Neural cell (in vitro differentiated cells): ENCODE measurements at regions not wholly inside any gene's neighbourhood (a gene's known extent, or its start where the extent isn't known, plus 50 kb on each side); places are given as distances from the start of the nearest gene placed in this dataset.

ENCODE experiments used
- H2AFZ ChIP-seq: fragments of 200-600, 300-800 bp; sonication (generic), shearing (Covaris generic); 2 replicates; pipeline ENCODE4 v1.6.0; 2014; ENCODE audit warnings: low read depth, mild to moderate bottlenecking, antibody characterized with exemption, low read length, moderate library complexity
- H3F3A ChIP-seq: fragments of 200-600 bp; shearing (Covaris generic); 2 replicates; pipeline ENCODE4 v1.6.1; 2016; ENCODE audit warnings: mild to moderate bottlenecking, moderate library complexity, mixed read lengths, antibody characterized with exemption, low read length; ENCODE audit not compliant: insufficient read depth, poor library complexity, severe bottlenecking
- H3K27ac ChIP-seq: fragments of 200-600, 300-800 bp; sonication (generic), shearing (Covaris generic); 2 replicates; pipeline ENCODE4 v1.5.1; 2014; ENCODE audit warnings: mild to moderate bottlenecking, low read length, moderate library complexity
- H3K27me3 ChIP-seq: fragments of 300-800, 200-600 bp; sonication (generic), shearing (Covaris generic); 2 replicates; pipeline ENCODE4 v1.6.0; 2014; ENCODE audit warnings: mild to moderate bottlenecking, low read depth, low read length, moderate library complexity; ENCODE audit not compliant: insufficient read depth
- H3K36me3 ChIP-seq: fragments of 300-800, 200-600 bp; sonication (generic), shearing (Covaris generic); 2 replicates; pipeline ENCODE4 v1.5.1; 2014; ENCODE audit warnings: mild to moderate bottlenecking, antibody characterized with exemption, low read length, moderate library complexity; ENCODE audit not compliant: insufficient read depth
- H3K4me2 ChIP-seq: fragments of 300-800, 200-600 bp; sonication (generic), shearing (Covaris generic); 2 replicates; pipeline ENCODE4 v1.6.0; 2014; ENCODE audit warnings: mild to moderate bottlenecking, low read length
- H3K4me3 ChIP-seq: fragments of 300-800, 200-600 bp; sonication (generic), shearing (Covaris generic); 2 replicates; pipeline ENCODE4 v1.5.1; 2014; ENCODE audit warnings: mild to moderate bottlenecking, low read length, moderate library complexity
- H3K79me2 ChIP-seq: fragments of 200-600 bp; shearing (Covaris generic); replicated peaks from 2 replicates; pipeline ENCODE4 v1.6.0; 2014; ENCODE audit warnings: mild to moderate bottlenecking, low read length, moderate library complexity; ENCODE audit not compliant: insufficient read depth
- H3K9ac ChIP-seq: fragments of 300-800, 200-600 bp; sonication (generic), shearing (Covaris generic); 2 replicates; pipeline ENCODE4 v1.6.1; 2016; ENCODE audit warnings: mild to moderate bottlenecking, low read length, mixed read lengths
- H3K9me2 ChIP-seq: fragments of 200-600 bp; shearing (Covaris generic); 2 replicates; pipeline ENCODE4 v1.6.1; 2016; ENCODE audit warnings: mild to moderate bottlenecking, low read length, mixed read lengths; ENCODE audit not compliant: insufficient read depth
- H3K9me3 ChIP-seq: fragments of 200-600, 300-800 bp; sonication (generic), shearing (Covaris generic); 2 replicates; pipeline ENCODE4 v1.6.1; 2016; ENCODE audit warnings: mild to moderate bottlenecking, mixed run types, low read length, moderate library complexity, mixed read lengths
- H4K20me1 ChIP-seq: fragments of 200-600 bp; shearing (Covaris generic); 2 replicates; pipeline ENCODE4 v1.6.1; 2016; ENCODE audit warnings: mild to moderate bottlenecking, mixed run types; ENCODE audit not compliant: insufficient read depth
- EP300 ChIP-seq: fragments of 450-650 bp; conservative IDR thresholded peaks from 2 replicates; pipeline ENCODE4 v1.6.1; 2014; ENCODE audit warnings: antibody characterized with exemption, mild to moderate bottlenecking, moderate library complexity; ENCODE audit not compliant: poor library complexity, severe bottlenecking
- EZH2 ChIP-seq: fragments of 200-600, 300-800 bp; shearing (Covaris generic), sonication (generic); IDR thresholded peaks from 2 replicates; pipeline ENCODE4 v1.6.1; 2014; ENCODE audit warnings: antibody characterized with exemption, low read length, borderline replicate concordance, mild to moderate bottlenecking; ENCODE audit not compliant: insufficient read depth, poor library complexity, severe bottlenecking
- MXI1 ChIP-seq: fragments of 450-650 bp; conservative IDR thresholded peaks from 2 replicates; pipeline ENCODE4 v1.6.1; 2014; ENCODE audit warnings: antibody characterized with exemption, mild to moderate bottlenecking; ENCODE audit not compliant: poor library complexity, severe bottlenecking
- POLR2AphosphoS5 ChIP-seq: IDR thresholded peaks from 2 replicates; pipeline ENCODE4 v1.6.1; 2012
- RAD21 ChIP-seq: fragments of 450-650 bp; conservative IDR thresholded peaks from 2 replicates; pipeline ENCODE4 v1.6.1; 2014; ENCODE audit warnings: antibody characterized with exemption, mild to moderate bottlenecking, moderate library complexity
- REST ChIP-seq: IDR thresholded peaks from 2 replicates; pipeline ENCODE4 v1.6.1; 2012; ENCODE audit warnings: borderline replicate concordance
- SMC3 ChIP-seq: fragments of 450-650 bp; conservative IDR thresholded peaks from 2 replicates; pipeline ENCODE4 v1.6.1; 2014; ENCODE audit warnings: antibody characterized with exemption, mild to moderate bottlenecking, moderate library complexity; ENCODE audit not compliant: poor library complexity
- TAF1 ChIP-seq: IDR thresholded peaks from 2 replicates; pipeline ENCODE4 v1.6.1; 2012; ENCODE audit warnings: low read depth
- TF ChIP-seq, protein P1 (sequence below): fragments of 450-650 bp; IDR thresholded peaks from 2 replicates; pipeline ENCODE4 v1.5.1; 2014; ENCODE audit warnings: antibody characterized with exemption, mild to moderate bottlenecking, moderate library complexity; ENCODE audit not compliant: poor library complexity, severe bottlenecking

DNA sequence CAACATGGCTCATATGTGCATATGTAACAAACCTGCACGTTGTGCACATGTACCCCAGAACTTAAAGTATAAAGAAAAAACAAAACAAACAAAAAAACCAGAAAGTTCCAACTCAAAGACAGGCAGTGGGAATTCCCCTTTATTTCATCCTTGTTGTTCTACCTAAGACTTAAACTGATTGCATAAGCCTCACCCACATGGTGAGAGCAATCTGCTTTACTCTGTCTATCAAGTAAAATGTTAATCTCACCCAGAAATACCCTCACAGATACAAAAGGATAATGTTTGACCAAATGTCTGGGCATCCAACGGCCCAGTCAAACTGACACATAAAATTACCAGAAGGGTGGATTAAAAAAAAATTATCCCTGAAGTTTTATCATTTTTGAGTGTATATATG is 190.9 kb upstream of the PLSCR5 start:
- no peak overlapping the region for H3K4me2 ChIP-seq
- H3K27ac ChIP-seq = no peak overlapping the region
- H3K79me2 ChIP-seq = no peaks in the 10 kb centered on the region
- no peaks in the 10 kb centered on the region for H3K27me3 ChIP-seq
- no peaks in the 10 kb centered on the region for H4K20me1 ChIP-seq
- no peak overlapping the region for H3K9ac ChIP-seq
- H3K9me2 ChIP-seq = no peaks in the 10 kb centered on the region
- no peaks in the 10 kb centered on the region for H3K36me3 ChIP-seq
- no peaks in the 10 kb centered on the region for H3K9me3 ChIP-seq
- no peak overlapping the region for H2AFZ ChIP-seq
- no peak for TF ChIP-seq SMC3
- TF ChIP-seq, protein P1, sequence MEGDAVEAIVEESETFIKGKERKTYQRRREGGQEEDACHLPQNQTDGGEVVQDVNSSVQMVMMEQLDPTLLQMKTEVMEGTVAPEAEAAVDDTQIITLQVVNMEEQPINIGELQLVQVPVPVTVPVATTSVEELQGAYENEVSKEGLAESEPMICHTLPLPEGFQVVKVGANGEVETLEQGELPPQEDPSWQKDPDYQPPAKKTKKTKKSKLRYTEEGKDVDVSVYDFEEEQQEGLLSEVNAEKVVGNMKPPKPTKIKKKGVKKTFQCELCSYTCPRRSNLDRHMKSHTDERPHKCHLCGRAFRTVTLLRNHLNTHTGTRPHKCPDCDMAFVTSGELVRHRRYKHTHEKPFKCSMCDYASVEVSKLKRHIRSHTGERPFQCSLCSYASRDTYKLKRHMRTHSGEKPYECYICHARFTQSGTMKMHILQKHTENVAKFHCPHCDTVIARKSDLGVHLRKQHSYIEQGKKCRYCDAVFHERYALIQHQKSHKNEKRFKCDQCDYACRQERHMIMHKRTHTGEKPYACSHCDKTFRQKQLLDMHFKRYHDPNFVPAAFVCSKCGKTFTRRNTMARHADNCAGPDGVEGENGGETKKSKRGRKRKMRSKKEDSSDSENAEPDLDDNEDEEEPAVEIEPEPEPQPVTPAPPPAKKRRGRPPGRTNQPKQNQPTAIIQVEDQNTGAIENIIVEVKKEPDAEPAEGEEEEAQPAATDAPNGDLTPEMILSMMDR = no peak
- no peak for TF ChIP-seq REST
- TF ChIP-seq EP300 = no peak
- TF ChIP-seq EZH2 = no peak
- no peak for TF ChIP-seq RAD21
- TF ChIP-seq POLR2AphosphoS5 = no peak
- TF ChIP-seq MXI1 = no peak
- no peak for TF ChIP-seq TAF1
- no peaks in the 10 kb centered on the region for H3F3A ChIP-seq
- H3K4me3 ChIP-seq = no peak overlapping the region

- Histone ChIP-seq H2AFZ (no peak overlapping the region), H3K4me2 (no peak overlapping the region), H3K36me3 (no peaks in the 10 kb centered on the region), H3K9ac (no peak overlapping the region), H3K27me3 (no peaks in the 10 kb centered on the region), H3K27ac (no peak overlapping the region), H3K4me3 (no peak overlapping the region), H3K9me2 (no peaks in the 10 kb centered on the region), H4K20me1 (no peaks in the 10 kb centered on the region), H3F3A (no peaks in the 10 kb centered on the region), H3K9me3 (no peaks in the 10 kb centered on the region), H3K79me2 (no peaks in the 10 kb centered on the region)
- no peak for TF ChIP-seq RAD21
- TF ChIP-seq MXI1 = no peak
- no peak for TF ChIP-seq SMC3
- no peak for TF ChIP-seq EZH2
- no peak for TF ChIP-seq POLR2AphosphoS5
- TF ChIP-seq TAF1 = no peak
Measured at GRCh38 chr3:146783446-146783845, 178.3 kb upstream of the PLSCR5 start.
